ENCODE measurements at regions not wholly inside any gene's neighbourhood (a gene's known extent, or its start where the extent isn't known, plus 50 kb on each side); places are given as distances from the start of the nearest gene placed in this dataset.

DNA sequence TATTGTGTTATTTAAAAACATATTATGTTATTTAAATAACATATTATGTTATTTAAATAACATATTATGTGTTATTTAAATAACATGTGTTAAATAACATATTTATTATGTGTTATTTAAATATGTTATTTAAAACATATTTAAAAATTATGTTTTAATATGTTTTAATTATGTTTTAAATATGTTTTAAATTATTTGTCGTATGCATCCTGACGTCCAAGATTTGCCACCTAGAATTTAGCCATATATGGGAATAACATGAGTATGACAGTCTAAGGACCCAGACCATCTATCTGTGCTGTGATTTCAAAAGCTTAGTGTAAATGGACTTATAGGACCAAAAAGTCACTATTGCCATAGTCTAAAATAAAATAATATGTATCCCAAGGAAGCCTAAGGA is 484.3 kb upstream of the KLHL29 start:
- H3K36me3 Mint-ChIP-seq (ENCODE audit: insufficient read depth, unreplicated experiment) = no peaks in the 10 kb centered on the region
- H3K4me3 ChIP-seq (ENCODE audit: low read depth, low read length) = no peak overlapping the region
- no peak overlapping the region for H3K27ac Mint-ChIP-seq (ENCODE audit: unreplicated experiment)
- no peaks in the 10 kb centered on the region for H3K4me1 ChIP-seq
- ChIA-PET CTCF (no interaction called here), POLR2A (no interaction called here)
- H3K9me3 ChIP-seq = no peaks in the 10 kb centered on the region
- BruUV-seq (replicated peaks) = no TSS peak
- H3K36me3 ChIP-seq (ENCODE audit: control insufficient read depth, insufficient read depth, low read length) = no peaks in the 10 kb centered on the region
- H3K4me1 Mint-ChIP-seq (ENCODE audit: low read depth, unreplicated experiment) = no peaks in the 10 kb centered on the region
- TF ChIP-seq, protein P1, sequence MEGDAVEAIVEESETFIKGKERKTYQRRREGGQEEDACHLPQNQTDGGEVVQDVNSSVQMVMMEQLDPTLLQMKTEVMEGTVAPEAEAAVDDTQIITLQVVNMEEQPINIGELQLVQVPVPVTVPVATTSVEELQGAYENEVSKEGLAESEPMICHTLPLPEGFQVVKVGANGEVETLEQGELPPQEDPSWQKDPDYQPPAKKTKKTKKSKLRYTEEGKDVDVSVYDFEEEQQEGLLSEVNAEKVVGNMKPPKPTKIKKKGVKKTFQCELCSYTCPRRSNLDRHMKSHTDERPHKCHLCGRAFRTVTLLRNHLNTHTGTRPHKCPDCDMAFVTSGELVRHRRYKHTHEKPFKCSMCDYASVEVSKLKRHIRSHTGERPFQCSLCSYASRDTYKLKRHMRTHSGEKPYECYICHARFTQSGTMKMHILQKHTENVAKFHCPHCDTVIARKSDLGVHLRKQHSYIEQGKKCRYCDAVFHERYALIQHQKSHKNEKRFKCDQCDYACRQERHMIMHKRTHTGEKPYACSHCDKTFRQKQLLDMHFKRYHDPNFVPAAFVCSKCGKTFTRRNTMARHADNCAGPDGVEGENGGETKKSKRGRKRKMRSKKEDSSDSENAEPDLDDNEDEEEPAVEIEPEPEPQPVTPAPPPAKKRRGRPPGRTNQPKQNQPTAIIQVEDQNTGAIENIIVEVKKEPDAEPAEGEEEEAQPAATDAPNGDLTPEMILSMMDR (IDR thresholded peaks at IDR 0.05; ENCODE audit: insufficient read depth in 1 of 2, low read depth in 1 of 2, low read length in 1 of 2, severe bottlenecking in 1 of 2, unreplicated experiment in 1 of 2) = no peak
- no peak overlapping the region for H3K4me3 Mint-ChIP-seq (ENCODE audit: unreplicated experiment)
- intact Hi-C loops (cut with micrococcal nuclease; ENCODE audit: unreplicated experiment) = no loop called here
- no peaks in the 10 kb centered on the region for H3K9me3 Mint-ChIP-seq (ENCODE audit: unreplicated experiment)
- no peaks in the 10 kb centered on the region for H3K27me3 ChIP-seq (replicated peaks; ENCODE audit: control insufficient read depth, insufficient read depth, low read length)
- no peak for DNase-seq
- H3K27me3 Mint-ChIP-seq (ENCODE audit: insufficient read depth, unreplicated experiment) = no peaks in the 10 kb centered on the region

DNA sequence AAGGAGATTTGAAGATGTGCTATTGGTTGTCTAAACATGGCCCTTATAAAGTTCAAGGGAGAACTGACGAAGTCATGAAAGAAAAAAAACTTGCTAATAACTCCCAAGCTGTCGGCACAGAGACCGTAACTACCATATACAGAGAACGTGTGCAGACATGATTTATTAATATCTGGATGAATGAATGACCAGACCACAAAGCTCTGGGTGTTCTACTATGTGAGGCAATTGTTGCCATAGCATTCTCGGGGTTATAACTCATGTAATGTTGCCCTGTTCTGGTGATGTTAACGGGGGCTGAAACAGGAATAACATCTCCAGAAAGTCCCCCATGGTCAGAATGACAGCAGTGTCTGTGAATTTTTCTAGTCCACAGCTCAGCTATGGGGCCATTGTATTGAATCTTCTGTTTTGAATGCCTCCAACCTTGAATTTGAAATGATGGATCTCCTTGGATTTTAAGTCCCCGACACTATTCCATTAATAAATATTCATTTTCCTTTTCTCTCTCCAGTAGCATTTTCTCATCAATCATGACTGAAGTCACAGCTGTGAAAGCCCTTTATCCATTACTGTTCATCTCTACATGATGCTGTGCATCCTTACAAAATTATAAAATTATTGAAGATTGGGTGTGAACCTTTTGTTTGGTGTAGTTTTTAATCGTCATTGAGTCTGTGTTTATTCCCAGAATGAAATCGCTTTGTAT is 483.4 kb upstream of the KLHL29 start:
- Histone ChIP-seq H3K27me3 (replicated peaks; ENCODE audit: control insufficient read depth, insufficient read depth, low read length) (no peaks in the 10 kb centered on the region), H3K4me3 (ENCODE audit: low read depth, low read length) (no peak overlapping the region), H3K4me1 (no peaks in the 10 kb centered on the region), H3K36me3 (ENCODE audit: control insufficient read depth, insufficient read depth, low read length) (no peaks in the 10 kb centered on the region), H3K9me3 (no peaks in the 10 kb centered on the region)
- Mint-ChIP-seq H3K9me3 (ENCODE audit: unreplicated experiment) (no peaks in the 10 kb centered on the region), H3K27ac (ENCODE audit: unreplicated experiment) (no peak overlapping the region), H3K27me3 (ENCODE audit: insufficient read depth, unreplicated experiment) (no peaks in the 10 kb centered on the region), H3K4me3 (ENCODE audit: unreplicated experiment) (no peak overlapping the region), H3K36me3 (ENCODE audit: insufficient read depth, unreplicated experiment) (no peaks in the 10 kb centered on the region), H3K4me1 (ENCODE audit: low read depth, unreplicated experiment) (no peaks in the 10 kb centered on the region)
- ChIA-PET POLR2A (no interaction called here), CTCF (no interaction called here)
- BruUV-seq (replicated peaks) = no TSS peak
- TF ChIP-seq, protein P1 (IDR thresholded peaks at IDR 0.05; ENCODE audit: insufficient read depth in 1 of 2, low read depth in 1 of 2, low read length in 1 of 2, severe bottlenecking in 1 of 2, unreplicated experiment in 1 of 2) = no peak
- DNase-seq = no peak
- intact Hi-C loops (cut with micrococcal nuclease; ENCODE audit: unreplicated experiment) = no loop called here

DNA sequence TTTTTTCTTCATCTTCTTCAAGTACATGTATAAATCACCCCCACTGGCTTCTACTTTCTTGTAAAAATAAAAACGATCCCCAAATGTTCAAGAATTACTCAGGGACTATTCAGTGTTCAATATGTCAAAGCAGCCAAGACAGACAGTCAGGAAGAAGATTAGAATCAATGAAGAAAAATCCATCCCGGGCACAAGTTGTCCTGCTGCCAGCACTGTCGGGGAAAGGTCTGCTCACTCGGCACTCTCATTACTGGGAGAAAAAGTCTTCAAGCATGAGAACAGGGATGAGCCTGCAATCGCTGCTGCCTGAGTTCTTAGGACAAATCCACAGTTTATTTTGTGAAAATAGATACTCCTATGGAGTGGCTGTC is 482.8 kb upstream of the KLHL29 start:
- Mint-ChIP-seq H3K4me1 (ENCODE audit: low read depth, unreplicated experiment) (no peaks in the 10 kb centered on the region), H3K27ac (ENCODE audit: unreplicated experiment) (no peak overlapping the region), H3K4me3 (ENCODE audit: unreplicated experiment) (no peak overlapping the region), H3K36me3 (ENCODE audit: insufficient read depth, unreplicated experiment) (no peaks in the 10 kb centered on the region), H3K27me3 (ENCODE audit: insufficient read depth, unreplicated experiment) (no peaks in the 10 kb centered on the region), H3K9me3 (ENCODE audit: unreplicated experiment) (no peaks in the 10 kb centered on the region)
- Histone ChIP-seq H3K4me3 (ENCODE audit: low read depth, low read length) (no peak overlapping the region), H3K36me3 (ENCODE audit: control insufficient read depth, insufficient read depth, low read length) (no peaks in the 10 kb centered on the region), H3K4me1 (no peaks in the 10 kb centered on the region), H3K9me3 (no peaks in the 10 kb centered on the region), H3K27me3 (replicated peaks; ENCODE audit: control insufficient read depth, insufficient read depth, low read length) (no peaks in the 10 kb centered on the region)
- ChIA-PET CTCF (no interaction called here), POLR2A (no interaction called here)
- no TSS peak for BruUV-seq (replicated peaks)
- TF ChIP-seq, protein P1 (IDR thresholded peaks at IDR 0.05; ENCODE audit: insufficient read depth in 1 of 2, low read depth in 1 of 2, low read length in 1 of 2, severe bottlenecking in 1 of 2, unreplicated experiment in 1 of 2) = no peak
- DNase-seq = no peak
- intact Hi-C loops (cut with micrococcal nuclease; ENCODE audit: unreplicated experiment) = no loop called here

Measured in Caco-2 (cell line).